Retinal pigment epithelial cell (primary cell): ENCODE measurements at regions not wholly inside any gene's neighbourhood (a gene's known extent, or its start where the extent isn't known, plus 50 kb on each side); places are given as distances from the start of the nearest gene placed in this dataset.

Experiments used
- DNase-seq: peaks from one replicate; pipeline ENCODE4 v3.0.0-alpha.2; 2010; ENCODE audit warnings: low read depth
- H3K4me3 ChIP-seq: 2 replicates; pipeline ENCODE4 v1.5.1; 2011; ENCODE audit warnings: mild to moderate bottlenecking, low read length, control low read depth, moderate library complexity
- CTCF ChIP-seq: conservative IDR thresholded peaks from 2 replicates; pipeline ENCODE4 v1.5.1; 2011; ENCODE audit warnings: low read depth, low read length, control low read depth, inconsistent platforms

GRCh38 chr22:48366056-48366455 lies 1461.6 kb downstream of the BRD1 start:
- no peak for DNase-seq
- no peak for TF ChIP-seq CTCF
- no peak overlapping the region for H3K4me3 ChIP-seq

- H3K4me3 ChIP-seq: no peak overlapping the region
- DNase-seq: no peak
- no peak for TF ChIP-seq CTCF
Observed at GRCh38 chr22:48365386-48365785, 1462.3 kb downstream of the BRD1 start.

GRCh38 chr22:48362721-48363404 lies 1464.8 kb downstream of the BRD1 start:
- no peak for DNase-seq
- no peak overlapping the region for H3K4me3 ChIP-seq
- no peak for TF ChIP-seq CTCF

GRCh38 chr22:48361099-48361639 lies 1466.5 kb downstream of the BRD1 start:
- H3K4me3 ChIP-seq: no peak overlapping the region
- DNase-seq: no peak
- no peak for TF ChIP-seq CTCF

GRCh38 chr22:48359613-48359965 lies 1468.1 kb downstream of the BRD1 start:
- DNase-seq: no peak
- TF ChIP-seq CTCF: no peak
- H3K4me3 ChIP-seq: no peak overlapping the region

GRCh38 chr22:48358886-48359612 lies 1468.6 kb downstream of the BRD1 start:
- no peak for DNase-seq
- no peak overlapping the region for H3K4me3 ChIP-seq
- TF ChIP-seq CTCF: no peak

GRCh38 chr22:48357961-48358360 lies 1469.7 kb downstream of the BRD1 start:
- no peak overlapping the region for H3K4me3 ChIP-seq
- no peak for TF ChIP-seq CTCF
- no peak for DNase-seq
